ENCODE measurements at regions not wholly inside any gene's neighbourhood (a gene's known extent, or its start where the extent isn't known, plus 50 kb on each side); places are given as distances from the start of the nearest gene placed in this dataset.
"Not testable (repeated sequence)": the region's sequence is repeated elsewhere in the genome, so short reads cannot be mapped to it uniquely, and the experiment has no call there.

- no peak for DNase-seq
- intact Hi-C loops (cut with DNase I), result no loop called here
These were observed 1294.9 kb downstream of the ADGRL3 start for GRCh38 chr4:62495032-62495431.

DNA sequence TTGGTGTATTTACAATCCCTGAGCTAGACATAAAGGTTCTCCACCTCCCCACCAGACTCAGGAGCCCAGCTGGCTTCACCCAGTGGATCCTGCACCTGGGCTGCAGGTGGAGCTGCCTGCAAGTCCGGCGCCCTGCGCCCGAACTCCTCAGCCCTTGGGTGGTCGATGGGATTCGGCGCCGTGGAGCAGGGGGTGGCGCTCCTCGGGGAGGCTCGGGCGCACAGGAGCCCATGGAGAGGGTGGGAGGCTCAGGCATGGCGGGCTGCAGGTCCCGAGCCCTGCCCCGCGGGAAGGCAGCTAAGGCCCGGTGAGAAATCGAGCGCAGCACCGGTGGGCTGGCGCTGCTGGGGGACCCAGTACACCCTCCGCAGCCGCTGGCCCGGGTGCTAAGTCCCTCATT is 1291.6 kb downstream of the ADGRL3 start:
- peak in 1 of 10 donors; percentile 82 for DNase-seq
- intact Hi-C loops (cut with DNase I), result not testable (repeated sequence)

DNA sequence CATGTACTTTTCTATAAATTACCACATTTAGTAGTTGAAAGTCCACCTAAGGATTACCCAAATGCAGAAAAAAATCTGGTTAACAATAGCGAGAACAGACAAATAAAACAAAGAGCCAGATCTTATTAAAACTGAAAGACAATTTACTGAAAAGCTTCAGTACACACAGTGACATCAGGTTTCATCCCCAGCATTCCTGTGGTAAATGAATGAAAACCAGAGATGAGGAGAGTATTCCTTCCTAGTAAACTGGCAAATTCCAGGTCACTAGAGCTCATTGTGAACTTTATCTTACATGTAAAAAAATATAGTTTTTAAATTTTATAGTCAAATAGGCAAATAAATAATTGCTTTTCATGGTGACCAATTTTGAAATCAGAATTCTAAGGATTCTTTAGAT is 1290.5 kb downstream of the ADGRL3 start:
- intact Hi-C loops (cut with DNase I), result no loop called here
- no peak for DNase-seq

- intact Hi-C loops (cut with DNase I), result no loop called here
- DNase-seq, result no peak
These were observed 1286.9 kb downstream of the ADGRL3 start for GRCh38 chr4:62487016-62487415.

DNA sequence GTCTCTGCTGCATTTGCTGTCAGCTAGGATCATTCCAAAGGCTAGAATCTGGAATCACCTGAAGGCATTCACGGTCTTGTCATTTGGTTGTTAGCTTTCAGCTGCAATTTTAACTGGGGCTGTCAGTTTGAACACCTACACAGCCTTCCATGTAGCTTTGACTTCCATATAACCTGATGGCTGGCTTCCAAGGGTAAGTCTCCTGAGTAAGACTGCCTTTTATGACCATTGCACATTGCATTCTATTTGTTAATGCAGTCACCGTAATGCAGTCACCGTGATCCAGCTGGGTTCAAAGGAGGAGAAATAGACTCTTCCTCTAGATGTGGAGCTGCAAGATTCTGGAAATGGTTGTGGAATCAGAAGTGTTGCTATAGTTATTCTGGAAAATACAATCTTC is 1284.2 kb downstream of the ADGRL3 start:
- intact Hi-C loops (cut with DNase I), result no loop called here
- DNase-seq, result no peak

- DNase-seq, result no peak
- intact Hi-C loops (cut with DNase I), result no loop called here
These were observed 1282.2 kb downstream of the ADGRL3 start for GRCh38 chr4:62482355-62482754.

DNA sequence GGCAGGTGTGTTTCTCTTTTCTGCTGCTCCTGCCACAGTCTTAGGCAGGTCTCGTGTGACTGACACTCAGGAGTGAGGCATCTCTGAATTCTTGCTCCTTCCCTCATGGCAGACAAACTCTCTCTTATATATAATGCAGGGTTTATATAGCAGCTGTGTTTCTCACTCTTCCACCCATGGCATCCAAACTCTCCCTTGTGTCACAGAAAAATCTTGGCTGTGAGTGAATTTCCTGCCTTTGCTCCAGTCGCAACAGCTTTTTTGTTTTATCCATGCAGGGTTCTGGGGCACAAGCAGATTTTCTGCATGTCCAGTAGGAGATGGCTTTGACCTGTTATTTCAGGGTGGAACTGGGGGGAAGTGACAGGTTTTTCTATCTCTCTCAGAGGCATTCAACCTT is 1275.5 kb downstream of the ADGRL3 start:
- no peak for DNase-seq
- intact Hi-C loops (cut with DNase I), result no loop called here

- intact Hi-C loops (cut with DNase I), result no loop called here
- DNase-seq, result no peak
These were observed 1274.7 kb downstream of the ADGRL3 start for GRCh38 chr4:62474802-62475201.

GRCh38 chr4:62471021-62471420 is 1270.9 kb downstream of the ADGRL3 start:
- DNase-seq, result no peak
- intact Hi-C loops (cut with DNase I), result no loop called here

DNA sequence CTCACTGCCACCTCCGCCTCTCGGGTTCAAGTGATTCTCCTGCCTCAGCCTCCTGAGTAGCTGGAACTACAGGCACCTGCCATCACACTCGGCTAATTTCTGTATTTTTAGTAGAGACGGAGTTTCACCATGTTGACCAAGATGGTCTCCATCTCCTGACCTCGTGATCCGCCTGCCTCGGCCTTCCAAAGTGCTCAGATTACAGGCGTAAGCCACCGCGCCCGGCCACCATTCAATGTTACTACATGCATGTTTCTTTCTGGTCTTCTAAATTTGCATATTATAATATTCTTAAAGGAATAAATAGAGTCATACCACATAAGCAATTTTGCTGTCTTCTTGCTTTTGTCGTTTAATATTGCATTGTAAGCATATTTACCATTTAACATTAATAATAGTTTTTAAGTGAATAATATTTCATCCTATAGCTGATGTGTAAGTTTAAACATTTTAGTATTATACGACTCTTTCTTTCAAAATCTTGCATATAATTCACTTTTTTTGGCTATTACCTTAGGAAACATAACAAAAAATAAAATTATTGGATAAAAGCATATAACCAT is 1270.4 kb downstream of the ADGRL3 start:
- intact Hi-C loops (cut with DNase I), result no loop called here
- peak in 1 of 10 donors; percentile 62 for DNase-seq

GRCh38 chr4:62470020-62470419 is 1269.9 kb downstream of the ADGRL3 start:
- no peak for DNase-seq
- intact Hi-C loops (cut with DNase I), result no loop called here

- DNase-seq, result no peak
- intact Hi-C loops (cut with DNase I), result no loop called here
These were observed 1261.8 kb downstream of the ADGRL3 start for GRCh38 chr4:62461961-62462360.

DNA sequence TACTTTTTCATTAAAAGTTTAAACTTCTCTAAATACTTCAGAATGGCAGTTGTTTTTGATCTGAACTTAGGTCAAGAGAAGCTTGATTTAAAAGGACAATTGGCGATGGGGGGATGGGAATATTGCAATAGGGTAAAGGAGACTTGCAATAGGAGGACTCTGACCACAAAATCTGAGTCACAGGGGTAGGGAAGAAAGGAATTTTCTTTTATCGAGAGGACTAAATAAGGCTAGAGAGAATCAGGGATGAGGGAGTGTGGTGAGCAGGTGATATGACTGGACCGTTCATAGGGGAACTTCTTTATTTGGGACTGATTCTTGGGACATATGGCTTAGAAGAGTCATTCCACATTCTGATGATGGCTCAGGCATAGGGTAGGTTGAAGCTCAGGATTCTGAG is 1260.2 kb downstream of the ADGRL3 start:
- DNase-seq, result no peak
- intact Hi-C loops (cut with DNase I), result no loop called here

DNA sequence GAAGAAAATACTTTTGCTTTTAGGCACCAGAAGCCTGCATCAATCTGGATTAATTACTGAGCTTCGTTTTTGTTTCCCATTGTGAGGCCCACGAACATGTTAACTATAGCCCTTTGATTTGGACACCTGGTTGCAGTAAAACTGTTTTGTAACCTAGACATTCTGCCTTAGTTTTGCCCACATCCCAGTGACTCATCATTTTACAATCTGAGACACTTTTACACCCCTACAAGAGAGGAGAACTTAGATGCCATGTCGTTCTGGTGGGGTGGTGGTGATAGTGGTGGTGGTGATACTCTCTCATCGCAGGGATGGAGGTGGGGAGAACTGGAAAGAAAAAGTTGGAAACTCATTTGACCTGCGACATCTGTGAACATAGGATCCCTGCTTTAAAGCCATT is 1257.2 kb downstream of the ADGRL3 start:
- intact Hi-C loops (cut with DNase I), result no loop called here
- no peak for DNase-seq

- no peak for DNase-seq
- intact Hi-C loops (cut with DNase I), result no loop called here
These were observed 1255.7 kb downstream of the ADGRL3 start for GRCh38 chr4:62455871-62456270.

DNA sequence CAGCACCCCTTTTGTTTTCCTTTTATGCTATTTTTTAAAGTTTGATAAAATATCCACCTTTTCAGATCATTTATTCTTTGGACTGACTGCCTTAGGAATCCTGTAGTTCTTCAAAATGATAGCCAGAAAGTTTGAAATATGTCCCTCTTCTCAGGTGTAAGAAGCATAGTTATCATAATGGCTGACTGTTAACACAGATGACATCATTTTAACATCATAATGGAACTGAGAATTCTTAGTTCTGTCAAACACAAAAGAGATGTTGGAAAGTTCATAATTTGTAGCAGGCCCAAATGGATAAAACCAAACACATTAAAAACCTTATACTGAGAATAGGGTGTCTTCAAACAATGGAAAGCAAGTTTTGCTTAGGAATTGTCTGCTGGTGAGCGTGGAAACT is 1254.4 kb downstream of the ADGRL3 start:
- DNase-seq, result no peak
- intact Hi-C loops (cut with DNase I), result no loop called here

GRCh38 chr4:62450740-62451139 is 1250.6 kb downstream of the ADGRL3 start:
- intact Hi-C loops (cut with DNase I), result no loop called here
- DNase-seq, result no peak

DNA sequence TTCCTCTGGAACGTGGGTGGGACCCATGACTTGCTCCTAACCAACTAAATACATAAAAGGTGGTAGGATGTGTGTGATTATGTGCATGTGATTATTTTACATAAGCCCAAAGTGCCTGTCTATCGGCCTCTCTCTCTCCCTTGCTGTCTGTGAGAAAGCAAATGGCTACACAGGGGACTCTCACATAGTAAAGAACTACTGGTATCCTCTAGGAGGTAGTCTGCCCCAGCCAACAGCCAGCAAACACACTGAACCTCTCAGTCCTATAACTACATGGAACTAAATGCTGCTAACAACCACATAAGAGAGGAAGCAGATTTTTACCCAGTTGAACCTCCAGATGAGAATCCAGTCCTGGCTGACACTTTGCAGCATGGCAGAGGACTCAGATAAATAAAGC is 1249.4 kb downstream of the ADGRL3 start:
- DNase-seq, result no peak

GRCh38 chr4:62448911-62449310 is 1248.8 kb downstream of the ADGRL3 start:
- intact Hi-C loops (cut with DNase I), result no loop called here

More for the DNA sequence above, 1249.4 kb downstream of the ADGRL3 start:
- intact Hi-C loops (cut with DNase I), result no loop called here

GRCh38 chr4:62439051-62439450 is 1238.9 kb downstream of the ADGRL3 start:
- DNase-seq, result no peak
- intact Hi-C loops (cut with DNase I), result no loop called here

More at GRCh38 chr4:62448911-62449310, 1248.8 kb downstream of the ADGRL3 start:
- DNase-seq, result no peak

DNA sequence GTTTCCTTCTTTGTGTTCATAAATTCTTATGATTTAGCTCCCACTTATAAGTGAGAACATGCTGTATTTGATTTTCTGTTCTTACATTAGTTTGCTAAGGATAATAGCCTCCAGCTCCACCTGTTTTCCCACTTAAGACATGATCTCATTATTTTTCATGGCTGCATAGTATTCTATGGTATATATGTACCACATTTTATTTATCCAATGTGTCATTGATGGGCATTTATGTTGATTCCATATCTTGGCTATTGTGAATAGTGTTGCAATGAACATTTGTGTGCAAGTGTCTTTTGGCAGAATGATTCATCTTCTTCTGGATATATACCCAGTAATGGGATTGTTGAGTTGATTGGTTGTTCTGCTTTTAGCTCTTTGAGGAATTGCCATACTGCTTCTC is 1234.8 kb downstream of the ADGRL3 start:
- DNase-seq, result no peak
- intact Hi-C loops (cut with DNase I), result no loop called here

DNA sequence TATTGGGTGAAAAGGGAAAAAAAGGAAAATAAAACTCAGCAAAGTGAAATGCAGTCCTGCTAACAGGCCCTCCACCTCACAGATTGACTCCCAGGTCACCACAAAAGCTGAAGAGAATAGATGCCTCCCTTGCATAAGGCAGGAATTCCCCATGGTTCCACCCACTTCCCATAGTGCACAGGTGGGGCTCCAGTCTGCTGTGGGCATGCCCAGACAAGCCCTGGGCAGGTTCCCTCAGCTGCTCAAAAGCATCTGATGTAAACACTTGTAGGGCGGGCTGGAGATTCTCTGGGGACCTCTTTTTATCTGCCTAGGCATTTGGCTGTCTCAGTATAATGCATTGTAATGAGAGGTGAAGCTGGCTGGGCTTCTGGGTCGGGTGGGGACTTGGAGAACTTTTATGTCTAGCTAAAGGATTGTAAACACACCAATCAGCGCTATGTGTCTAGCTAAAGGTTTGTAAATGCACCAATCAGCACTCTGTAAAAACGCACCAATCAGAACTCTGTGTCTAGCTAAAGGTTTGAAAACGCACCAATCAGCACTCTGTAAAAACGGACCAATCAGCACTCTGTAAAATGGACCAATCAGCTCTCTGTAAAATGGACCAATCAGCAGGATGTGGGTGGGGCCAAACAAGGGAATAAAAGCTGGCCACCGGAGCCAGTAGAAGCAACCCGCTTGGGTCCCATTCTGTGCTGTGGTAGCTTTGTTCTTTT is 1231.5 kb downstream of the ADGRL3 start:
- intact Hi-C loops (cut with DNase I); DNase-seq: not testable (repeated sequence)

GRCh38 chr4:62429297-62429696 is 1229.2 kb downstream of the ADGRL3 start:
- intact Hi-C loops (cut with DNase I), result no loop called here
- no peak for DNase-seq

All from posterior cingulate gyrus (tissue), 11 donors.